HCT116 (cell line): ENCODE measurements at regions not wholly inside any gene's neighbourhood (a gene's known extent, or its start where the extent isn't known, plus 50 kb on each side); places are given as distances from the start of the nearest gene placed in this dataset.

Experiments
- ATAC-seq: fragments of 200-7000 bp; cut with Tn5 transposase; 2 replicates; pipeline ENCODE4 v1.9.1; 2020; ENCODE audit warnings: mild to moderate bottlenecking, moderate library complexity
- BruUV-seq: library from RNA; stranded (reverse); fragments of 400-500 nt; replicated peaks from 2 replicates; lab custom pipeline; 2021; lab: Mats Ljungman, UMichigan
- CTCF ChIA-PET: fragments of 300-600 bp; sonication (Branson Sonifier 250); formaldehyde crosslinking; loops from one replicate; lab custom pipeline; 2021; ENCODE audit warnings: antibody characterized with exemption; lab: Charles Lee
- POLR2A ChIA-PET: fragments of 300-600, 350-600 bp; sonication (Branson Sonifier 250); formaldehyde crosslinking; loops from one replicate; lab custom pipeline; 2021; ENCODE audit warnings: antibody characterized with exemption; lab: Charles Lee
- RAD21 ChIA-PET, 2 experiments: fragments of 300-600 bp; sonication (Branson Sonifier 250); formaldehyde crosslinking; loops; one replicate each; lab custom pipeline; 2023; ENCODE audit warnings: low total read pairs in 2 of 2; ENCODE audit not compliant: uncharacterized antibody in 2 of 2, unreplicated experiment in 2 of 2, low non-redundant PET in 1 of 2; lab: Charles Lee
- DNase-seq: peaks from one replicate; pipeline ENCODE4 v3.0.0-alpha.2; 2010; ENCODE audit warnings: low read depth, low spot score
- H2AFZ ChIP-seq: fragments of 200-600 bp; shearing (Covaris generic), sonication (generic); 2 replicates; pipeline ENCODE4 v1.6.1; 2017; ENCODE audit warnings: low read depth, mixed run types, mixed read lengths, antibody characterized with exemption, low read length; ENCODE audit not compliant: poor library complexity, severe bottlenecking
- H3K27ac ChIP-seq: 2 replicates; pipeline ENCODE4 v1.5.1; 2012; ENCODE audit warnings: low read depth, low read length
- H3K27me3 ChIP-seq: fragments of 200-600 bp; sonication (generic); 2 replicates; pipeline ENCODE4 v1.6.1; 2016; ENCODE audit warnings: mixed run types, low read length, mixed read lengths; ENCODE audit not compliant: insufficient read depth
- H3K36me3 ChIP-seq, 2 experiments: fragments of 200-500 bp in 1 of 2; fragments of 200-600 bp in 1 of 2; sonication (Bioruptor generic) in 1 of 2; sonication (generic) in 1 of 2; 2 replicates each; pipeline versions ENCODE4 v1.5.1 to v1.6.1; 2014 to 2016; ENCODE audit warnings: low read length in 2 of 2, inconsistent platforms in 1 of 2, mixed read lengths in 1 of 2, mixed run types in 1 of 2; ENCODE audit not compliant: insufficient read depth in 2 of 2, control insufficient read depth in 1 of 2
- H3K4me1 ChIP-seq, 2 experiments: fragments of 200-600 bp in 1 of 2; sonication (generic) in 1 of 2; 2 replicates each; pipeline versions ENCODE4 v1.5.1 to v1.6.1; 2012 to 2017; ENCODE audit warnings: low read length in 2 of 2, inconsistent platforms in 1 of 2, mild to moderate bottlenecking in 1 of 2, mixed read lengths in 1 of 2, mixed run types in 1 of 2, moderate library complexity in 1 of 2; ENCODE audit not compliant: insufficient read depth in 2 of 2, control insufficient read depth in 1 of 2
- H3K4me2 ChIP-seq: fragments of 200-600 bp; sonication (generic); 2 replicates; pipeline ENCODE4 v1.6.1; 2017; ENCODE audit warnings: mixed run types, low read length, mixed read lengths
- H3K4me3 ChIP-seq, 2 experiments: fragments of 200-600 bp in 1 of 2; sonication (generic) in 1 of 2; replicated peaks in 1 of 2; 2 replicates each; pipeline ENCODE4 v1.5.1; 2011 to 2016; ENCODE audit warnings: low read length in 2 of 2, control low read depth in 1 of 2, low read depth in 1 of 2, mild to moderate bottlenecking in 1 of 2, mixed read lengths in 1 of 2, mixed run types in 1 of 2
- H3K79me2 ChIP-seq: fragments of 200-600 bp; sonication (generic); 2 replicates; pipeline ENCODE4 v1.6.1; 2017; ENCODE audit warnings: mild to moderate bottlenecking, mixed run types, low read length, moderate library complexity, mixed read lengths; ENCODE audit not compliant: insufficient read depth
- H3K9ac ChIP-seq: fragments of 200-600 bp; sonication (generic); 2 replicates; pipeline ENCODE4 v1.6.1; 2016; ENCODE audit warnings: low read length, mixed read lengths
- H3K9me2 ChIP-seq: fragments of 200-600 bp; sonication (generic), shearing (Covaris generic); 2 replicates; pipeline ENCODE4 v1.6.1; 2017; ENCODE audit warnings: mixed run types, mild to moderate bottlenecking, moderate library complexity; ENCODE audit not compliant: insufficient read depth
- H3K9me3 ChIP-seq, 2 experiments: fragments of 200-500 bp in 1 of 2; fragments of 200-600 bp in 1 of 2; sonication (Bioruptor generic) in 1 of 2; sonication (generic) in 1 of 2; 2 replicates each; pipeline ENCODE4 v1.6.1; 2014 to 2017; ENCODE audit warnings: low read length in 2 of 2, mixed read lengths in 2 of 2, inconsistent platforms in 1 of 2, low read depth in 1 of 2, mild to moderate bottlenecking in 1 of 2, mixed run types in 1 of 2, moderate library complexity in 1 of 2; ENCODE audit not compliant: control insufficient read depth in 1 of 2, insufficient read depth in 1 of 2
- H4K20me1 ChIP-seq: fragments of 200-600 bp; sonication (generic), shearing (Covaris generic); 2 replicates; pipeline ENCODE4 v1.6.1; 2017; ENCODE audit warnings: mixed run types, mild to moderate bottlenecking, moderate library complexity; ENCODE audit not compliant: insufficient read depth
- CBX3 ChIP-seq: IDR thresholded peaks from 2 replicates; pipeline ENCODE4 v1.6.1; 2012; ENCODE audit warnings: low read depth
- CEBPB ChIP-seq: IDR thresholded peaks from 2 replicates; pipeline ENCODE4 v1.6.1; 2012; ENCODE audit warnings: low read depth
- EGR1 ChIP-seq: IDR thresholded peaks from 2 replicates; pipeline ENCODE4 v1.6.1; 2012; ENCODE audit warnings: low read depth
- ELF1 ChIP-seq: IDR thresholded peaks from 2 replicates; pipeline ENCODE4 v1.6.1; 2012; ENCODE audit warnings: low read depth, borderline replicate concordance
- EZH2 ChIP-seq: fragments of 200-600 bp; sonication (generic); IDR thresholded peaks from 2 replicates; pipeline ENCODE4 v1.6.1; 2017; ENCODE audit warnings: antibody characterized with exemption, mixed run types
- EZH2phosphoT487 ChIP-seq: fragments of 200-600 bp; IDR thresholded peaks from 2 replicates; pipeline ENCODE4 v1.6.1; 2018; ENCODE audit warnings: antibody characterized with exemption, borderline replicate concordance
- JUND ChIP-seq: IDR thresholded peaks from 2 replicates; pipeline ENCODE4 v1.6.1; 2012
- RAD21 ChIP-seq: IDR thresholded peaks from 2 replicates; pipeline ENCODE4 v1.6.1; 2012; ENCODE audit warnings: low read depth, mild to moderate bottlenecking
- SIN3A ChIP-seq: IDR thresholded peaks from 2 replicates; pipeline ENCODE4 v1.6.1; 2012; ENCODE audit warnings: low read depth
- SRF ChIP-seq: IDR thresholded peaks from 2 replicates; pipeline ENCODE4 v1.6.1; 2012; ENCODE audit warnings: low read depth
- TCF7L2 ChIP-seq: IDR thresholded peaks from 2 replicates; pipeline ENCODE4 v1.7.0; 2011; ENCODE audit warnings: borderline replicate concordance, inconsistent platforms; ENCODE audit not compliant: insufficient read depth, insufficient read length; ENCODE audit errors: extremely low read depth
- ZNF274 ChIP-seq: fragments of 200-500 bp; sonication (Bioruptor generic); IDR thresholded peaks from 2 replicates; pipeline ENCODE4 v1.6.1; 2014; ENCODE audit warnings: mild to moderate bottlenecking, low read depth, low read length, inconsistent platforms
- intact Hi-C: fragments of 100-400 bp; cut with micrococcal nuclease; formaldehyde crosslinking; loops from 2 replicates; pipeline ENCODE4 v1.10.0; 2022
- TF ChIP-seq, protein P1 (sequence below): IDR thresholded peaks from 2 replicates; pipeline ENCODE4 v1.6.1; 2012
- TF ChIP-seq, protein P2 (sequence below): IDR thresholded peaks from 2 replicates; pipeline ENCODE4 v1.6.1; 2012; ENCODE audit warnings: low read depth
- TF ChIP-seq, protein P3 (sequence below), 3 experiments: fragments of 200-600 bp in 1 of 3; sonication (generic) in 1 of 3; IDR thresholded peaks in 2 of 3; conservative IDR thresholded peaks in 1 of 3; 2 replicates each; pipeline ENCODE4 v1.5.1; 2012 to 2017; ENCODE audit warnings: low read depth in 2 of 3, low read length in 2 of 3, antibody characterized with exemption in 1 of 3, borderline replicate concordance in 1 of 3, control low read depth in 1 of 3, mild to moderate bottlenecking in 1 of 3, mixed read lengths in 1 of 3, mixed run types in 1 of 3, moderate library complexity in 1 of 3; ENCODE audit not compliant: insufficient read depth in 1 of 3
- TF ChIP-seq, protein P4 (sequence below): IDR thresholded peaks from 2 replicates; pipeline ENCODE4 v1.6.1; 2011; ENCODE audit warnings: mild to moderate bottlenecking, low read length, moderate library complexity; ENCODE audit not compliant: insufficient replicate concordance; ENCODE audit errors: extremely low read depth

DNA sequence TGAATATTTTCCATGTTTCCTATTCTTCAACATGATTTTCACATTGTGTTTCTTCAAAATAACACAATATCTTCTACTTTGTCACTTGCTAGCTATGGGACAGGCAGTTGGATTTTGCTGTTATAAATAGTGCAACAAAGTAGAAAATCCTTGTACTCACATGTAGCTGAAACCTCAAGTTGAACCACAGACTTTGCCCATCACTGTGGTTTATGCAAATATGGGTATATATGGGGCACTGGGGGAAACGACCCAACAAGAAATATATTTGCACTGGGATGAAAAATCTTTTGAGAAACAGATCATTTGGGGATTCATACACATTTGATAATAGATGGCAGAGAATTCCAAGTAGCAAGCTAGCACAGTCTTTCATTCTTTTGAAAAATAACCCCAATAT is 486.3 kb upstream of the MAP2 start:
- DNase-seq, result no peak
- ChIA-PET POLR2A (no interaction called here), CTCF (no interaction called here), RAD21 (no interaction called here)
- H3K4me3 ChIP-seq, result no peak overlapping the region
- no peaks in the 10 kb centered on the region for H3K36me3 ChIP-seq
- H3K4me2 ChIP-seq, result no peak overlapping the region
- H3K27ac ChIP-seq, result no peak overlapping the region
- ATAC-seq, result no peak
- no peak overlapping the region for H2AFZ ChIP-seq
- H3K9me3 ChIP-seq, result no peaks in the 10 kb centered on the region
- H3K9me2 ChIP-seq, result no peaks in the 10 kb centered on the region
- no TSS peak for BruUV-seq
- H4K20me1 ChIP-seq, result peaks cover 2% of the 10 kb centered on the region; the same call in 1 of the 2 replicates
- TF ChIP-seq RAD21 (no peak), ELF1 (no peak), TCF7L2 (no peak), SIN3A (no peak), EZH2 (no peak), CEBPB (no peak), EZH2phosphoT487 (no peak), EGR1 (no peak), JUND (no peak), SRF (no peak), CBX3 (no peak), ZNF274 (no peak)
- TF ChIP-seq, protein P1, sequence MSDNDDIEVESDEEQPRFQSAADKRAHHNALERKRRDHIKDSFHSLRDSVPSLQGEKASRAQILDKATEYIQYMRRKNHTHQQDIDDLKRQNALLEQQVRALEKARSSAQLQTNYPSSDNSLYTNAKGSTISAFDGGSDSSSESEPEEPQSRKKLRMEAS, result no peak
- TF ChIP-seq, protein P2, sequence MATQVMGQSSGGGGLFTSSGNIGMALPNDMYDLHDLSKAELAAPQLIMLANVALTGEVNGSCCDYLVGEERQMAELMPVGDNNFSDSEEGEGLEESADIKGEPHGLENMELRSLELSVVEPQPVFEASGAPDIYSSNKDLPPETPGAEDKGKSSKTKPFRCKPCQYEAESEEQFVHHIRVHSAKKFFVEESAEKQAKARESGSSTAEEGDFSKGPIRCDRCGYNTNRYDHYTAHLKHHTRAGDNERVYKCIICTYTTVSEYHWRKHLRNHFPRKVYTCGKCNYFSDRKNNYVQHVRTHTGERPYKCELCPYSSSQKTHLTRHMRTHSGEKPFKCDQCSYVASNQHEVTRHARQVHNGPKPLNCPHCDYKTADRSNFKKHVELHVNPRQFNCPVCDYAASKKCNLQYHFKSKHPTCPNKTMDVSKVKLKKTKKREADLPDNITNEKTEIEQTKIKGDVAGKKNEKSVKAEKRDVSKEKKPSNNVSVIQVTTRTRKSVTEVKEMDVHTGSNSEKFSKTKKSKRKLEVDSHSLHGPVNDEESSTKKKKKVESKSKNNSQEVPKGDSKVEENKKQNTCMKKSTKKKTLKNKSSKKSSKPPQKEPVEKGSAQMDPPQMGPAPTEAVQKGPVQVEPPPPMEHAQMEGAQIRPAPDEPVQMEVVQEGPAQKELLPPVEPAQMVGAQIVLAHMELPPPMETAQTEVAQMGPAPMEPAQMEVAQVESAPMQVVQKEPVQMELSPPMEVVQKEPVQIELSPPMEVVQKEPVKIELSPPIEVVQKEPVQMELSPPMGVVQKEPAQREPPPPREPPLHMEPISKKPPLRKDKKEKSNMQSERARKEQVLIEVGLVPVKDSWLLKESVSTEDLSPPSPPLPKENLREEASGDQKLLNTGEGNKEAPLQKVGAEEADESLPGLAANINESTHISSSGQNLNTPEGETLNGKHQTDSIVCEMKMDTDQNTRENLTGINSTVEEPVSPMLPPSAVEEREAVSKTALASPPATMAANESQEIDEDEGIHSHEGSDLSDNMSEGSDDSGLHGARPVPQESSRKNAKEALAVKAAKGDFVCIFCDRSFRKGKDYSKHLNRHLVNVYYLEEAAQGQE, result no peak
- TF ChIP-seq, protein P3, sequence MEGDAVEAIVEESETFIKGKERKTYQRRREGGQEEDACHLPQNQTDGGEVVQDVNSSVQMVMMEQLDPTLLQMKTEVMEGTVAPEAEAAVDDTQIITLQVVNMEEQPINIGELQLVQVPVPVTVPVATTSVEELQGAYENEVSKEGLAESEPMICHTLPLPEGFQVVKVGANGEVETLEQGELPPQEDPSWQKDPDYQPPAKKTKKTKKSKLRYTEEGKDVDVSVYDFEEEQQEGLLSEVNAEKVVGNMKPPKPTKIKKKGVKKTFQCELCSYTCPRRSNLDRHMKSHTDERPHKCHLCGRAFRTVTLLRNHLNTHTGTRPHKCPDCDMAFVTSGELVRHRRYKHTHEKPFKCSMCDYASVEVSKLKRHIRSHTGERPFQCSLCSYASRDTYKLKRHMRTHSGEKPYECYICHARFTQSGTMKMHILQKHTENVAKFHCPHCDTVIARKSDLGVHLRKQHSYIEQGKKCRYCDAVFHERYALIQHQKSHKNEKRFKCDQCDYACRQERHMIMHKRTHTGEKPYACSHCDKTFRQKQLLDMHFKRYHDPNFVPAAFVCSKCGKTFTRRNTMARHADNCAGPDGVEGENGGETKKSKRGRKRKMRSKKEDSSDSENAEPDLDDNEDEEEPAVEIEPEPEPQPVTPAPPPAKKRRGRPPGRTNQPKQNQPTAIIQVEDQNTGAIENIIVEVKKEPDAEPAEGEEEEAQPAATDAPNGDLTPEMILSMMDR (IDR thresholded peaks at IDR 0.05 in 2 of 3, conservative IDR thresholded peaks at IDR 0.05 in 1 of 3; ENCODE audit: borderline replicate concordance in 1 of 3, insufficient read depth in 1 of 3, low read depth in 2 of 3, low read length in 2 of 3), result no peak
- TF ChIP-seq, protein P4, sequence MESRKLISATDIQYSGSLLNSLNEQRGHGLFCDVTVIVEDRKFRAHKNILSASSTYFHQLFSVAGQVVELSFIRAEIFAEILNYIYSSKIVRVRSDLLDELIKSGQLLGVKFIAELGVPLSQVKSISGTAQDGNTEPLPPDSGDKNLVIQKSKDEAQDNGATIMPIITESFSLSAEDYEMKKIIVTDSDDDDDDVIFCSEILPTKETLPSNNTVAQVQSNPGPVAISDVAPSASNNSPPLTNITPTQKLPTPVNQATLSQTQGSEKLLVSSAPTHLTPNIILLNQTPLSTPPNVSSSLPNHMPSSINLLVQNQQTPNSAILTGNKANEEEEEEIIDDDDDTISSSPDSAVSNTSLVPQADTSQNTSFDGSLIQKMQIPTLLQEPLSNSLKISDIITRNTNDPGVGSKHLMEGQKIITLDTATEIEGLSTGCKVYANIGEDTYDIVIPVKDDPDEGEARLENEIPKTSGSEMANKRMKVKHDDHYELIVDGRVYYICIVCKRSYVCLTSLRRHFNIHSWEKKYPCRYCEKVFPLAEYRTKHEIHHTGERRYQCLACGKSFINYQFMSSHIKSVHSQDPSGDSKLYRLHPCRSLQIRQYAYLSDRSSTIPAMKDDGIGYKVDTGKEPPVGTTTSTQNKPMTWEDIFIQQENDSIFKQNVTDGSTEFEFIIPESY, result no peak
- intact Hi-C loops, result no loop called here
- H3K9ac ChIP-seq, result no peak overlapping the region
- H3K27me3 ChIP-seq, result no peaks in the 10 kb centered on the region; the same call in 1 of the 2 replicates
- no peaks in the 10 kb centered on the region for H3K4me1 ChIP-seq
- no peaks in the 10 kb centered on the region for H3K79me2 ChIP-seq
